Ishikawa (cell line): ENCODE measurements at regions not wholly inside any gene's neighbourhood (a gene's known extent, or its start where the extent isn't known, plus 50 kb on each side); places are given as distances from the start of the nearest gene placed in this dataset.

Experiments
- CEBPB ChIP-seq: IDR thresholded peaks from 2 replicates; pipeline ENCODE4 v1.6.1; 2012
- CREB1 ChIP-seq: IDR thresholded peaks from 2 replicates; pipeline ENCODE4 v1.6.1; 2012; ENCODE audit warnings: low read depth
- EGR1 ChIP-seq: IDR thresholded peaks from 2 replicates; pipeline ENCODE4 v1.6.1; 2012
- EP300 ChIP-seq: IDR thresholded peaks from 2 replicates; pipeline ENCODE4 v1.6.1; 2012; ENCODE audit warnings: borderline replicate concordance
- FOXM1 ChIP-seq: IDR thresholded peaks from 2 replicates; pipeline ENCODE4 v1.6.1; 2012; ENCODE audit warnings: low read depth, borderline replicate concordance
- MAX ChIP-seq: IDR thresholded peaks from 2 replicates; pipeline ENCODE4 v1.6.1; 2012
- NFIC ChIP-seq: IDR thresholded peaks from 2 replicates; pipeline ENCODE4 v1.6.1; 2012
- RAD21 ChIP-seq: IDR thresholded peaks from 2 replicates; pipeline ENCODE4 v1.6.1; 2012; ENCODE audit warnings: low read depth
- REST ChIP-seq: IDR thresholded peaks from 2 replicates; pipeline ENCODE4 v1.6.1; 2012; ENCODE audit warnings: low read depth, mild to moderate bottlenecking
- TAF1 ChIP-seq: IDR thresholded peaks from 2 replicates; pipeline ENCODE4 v1.6.1; 2012; ENCODE audit warnings: low read depth, mild to moderate bottlenecking
- TCF12 ChIP-seq: IDR thresholded peaks from 2 replicates; pipeline ENCODE4 v1.6.1; 2012; ENCODE audit warnings: low read depth
- TEAD4 ChIP-seq: IDR thresholded peaks from 2 replicates; pipeline ENCODE4 v1.6.1; 2012
- USF1 ChIP-seq: IDR thresholded peaks from 2 replicates; pipeline ENCODE4 v1.6.1; 2012
- YY1 ChIP-seq: IDR thresholded peaks from 2 replicates; pipeline ENCODE4 v1.6.1; 2012; ENCODE audit warnings: low read depth
- ZBTB7A ChIP-seq: IDR thresholded peaks from 2 replicates; pipeline ENCODE4 v1.6.1; 2012; ENCODE audit warnings: low read depth

GRCh38 chr9:23590276-23591000 is 235.6 kb downstream of the ELAVL2 start:
- TF ChIP-seq CREB1 (no peak), EP300 (no peak), TEAD4 (no peak), FOXM1 (no peak), NFIC (no peak), TAF1 (no peak), EGR1 (no peak), ZBTB7A (no peak), TCF12 (no peak), CEBPB (no peak), REST (no peak), RAD21 (no peak), USF1 (no peak), MAX (no peak), YY1 (no peak)

- no peak for TF ChIP-seq TEAD4
Measured at GRCh38 chr9:23594421-23594820, 231.6 kb downstream of the ELAVL2 start.

- TF ChIP-seq MAX (no peak), CREB1 (no peak), EP300 (no peak), TCF12 (no peak), CEBPB (no peak), TEAD4 (no peak), USF1 (no peak), FOXM1 (no peak), ZBTB7A (no peak), EGR1 (no peak), RAD21 (no peak), YY1 (no peak), TAF1 (no peak)
Measured at GRCh38 chr9:23596913-23597634, 229.0 kb downstream of the ELAVL2 start.

- TF ChIP-seq EP300: no peak
- no peak for TF ChIP-seq MAX
- no peak for TF ChIP-seq EGR1
- TF ChIP-seq TEAD4: no peak
- no peak for TF ChIP-seq RAD21
- TF ChIP-seq CREB1: no peak
- TF ChIP-seq NFIC: no peak
- TF ChIP-seq FOXM1: no peak
- no peak for TF ChIP-seq ZBTB7A
- no peak for TF ChIP-seq CEBPB
- TF ChIP-seq TAF1: no peak
- no peak for TF ChIP-seq YY1
- no peak for TF ChIP-seq REST
- no peak for TF ChIP-seq USF1
- TF ChIP-seq TCF12: no peak
Measured at GRCh38 chr9:23598994-23599393, 227.0 kb downstream of the ELAVL2 start.

GRCh38 chr9:23603311-23603710 is 222.7 kb downstream of the ELAVL2 start:
- TF ChIP-seq ZBTB7A: no peak
- no peak for TF ChIP-seq MAX
- TF ChIP-seq REST: no peak
